ENCODE measurements at regions not wholly inside any gene's neighbourhood (a gene's known extent, or its start where the extent isn't known, plus 50 kb on each side); places are given as distances from the start of the nearest gene placed in this dataset.

DNA sequence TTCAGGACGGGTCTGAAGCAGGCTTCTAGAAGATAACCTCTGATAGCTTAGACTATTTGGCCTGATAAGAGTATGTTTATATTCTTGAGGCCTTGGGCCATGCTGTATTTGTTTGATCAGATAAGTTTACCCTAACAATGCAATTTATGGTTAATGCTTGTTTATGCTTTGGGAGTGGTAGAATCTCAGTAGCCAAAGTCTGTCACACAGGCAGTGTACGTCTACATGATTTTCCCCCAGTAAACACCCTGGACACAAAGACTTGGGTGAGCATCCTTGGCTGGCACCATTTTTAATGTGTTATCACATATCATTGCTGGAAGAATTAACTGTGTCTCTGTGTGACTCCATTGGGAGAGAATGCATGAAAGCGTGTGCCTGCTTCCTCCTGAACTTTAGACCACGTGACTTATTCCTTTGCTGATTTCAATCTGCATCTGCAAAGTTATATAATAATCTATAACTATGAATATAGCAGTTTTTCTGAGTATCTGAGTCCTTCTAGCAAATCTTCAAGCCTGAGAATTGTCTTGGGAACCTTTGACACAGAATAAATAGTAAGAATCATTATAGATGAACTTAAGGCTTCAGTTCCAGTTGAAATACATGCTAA lies 172.4 kb downstream of the CASP12 start:
- H3K4me1 ChIP-seq = no peaks in the 10 kb centered on the region
- no peak overlapping the region for H3K27ac ChIP-seq
- H3K36me3 ChIP-seq = no peaks in the 10 kb centered on the region
- H3K9me3 ChIP-seq = peaks cover 0 to 20% of the 10 kb centered on the region in 2 donors
- no peaks in the 10 kb centered on the region for H3K27me3 ChIP-seq
- no peak for DNase-seq (ENCODE audit: low spot score)
- TF ChIP-seq, protein P1, sequence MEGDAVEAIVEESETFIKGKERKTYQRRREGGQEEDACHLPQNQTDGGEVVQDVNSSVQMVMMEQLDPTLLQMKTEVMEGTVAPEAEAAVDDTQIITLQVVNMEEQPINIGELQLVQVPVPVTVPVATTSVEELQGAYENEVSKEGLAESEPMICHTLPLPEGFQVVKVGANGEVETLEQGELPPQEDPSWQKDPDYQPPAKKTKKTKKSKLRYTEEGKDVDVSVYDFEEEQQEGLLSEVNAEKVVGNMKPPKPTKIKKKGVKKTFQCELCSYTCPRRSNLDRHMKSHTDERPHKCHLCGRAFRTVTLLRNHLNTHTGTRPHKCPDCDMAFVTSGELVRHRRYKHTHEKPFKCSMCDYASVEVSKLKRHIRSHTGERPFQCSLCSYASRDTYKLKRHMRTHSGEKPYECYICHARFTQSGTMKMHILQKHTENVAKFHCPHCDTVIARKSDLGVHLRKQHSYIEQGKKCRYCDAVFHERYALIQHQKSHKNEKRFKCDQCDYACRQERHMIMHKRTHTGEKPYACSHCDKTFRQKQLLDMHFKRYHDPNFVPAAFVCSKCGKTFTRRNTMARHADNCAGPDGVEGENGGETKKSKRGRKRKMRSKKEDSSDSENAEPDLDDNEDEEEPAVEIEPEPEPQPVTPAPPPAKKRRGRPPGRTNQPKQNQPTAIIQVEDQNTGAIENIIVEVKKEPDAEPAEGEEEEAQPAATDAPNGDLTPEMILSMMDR (IDR thresholded peaks at IDR 0.05) = no peak
- no peak overlapping the region for H3K4me3 ChIP-seq

DNA sequence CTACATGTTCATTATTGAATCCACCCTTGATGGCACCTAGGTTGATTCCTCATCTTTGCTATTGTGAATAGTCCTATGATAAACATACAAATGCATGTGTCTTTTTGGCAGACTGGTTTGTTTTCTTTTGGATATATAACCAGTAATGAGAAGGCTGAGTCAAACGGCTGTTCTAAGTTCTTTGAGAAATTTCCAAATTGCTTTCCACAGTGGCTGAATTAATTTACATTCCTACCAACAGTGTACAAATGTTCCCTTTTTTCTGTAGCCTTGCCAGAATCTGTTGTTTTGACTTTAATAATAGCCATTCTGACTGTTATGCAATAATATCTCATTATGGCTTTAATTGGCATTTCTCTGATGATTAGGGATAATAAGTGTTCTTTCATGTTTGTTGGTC lies 184.9 kb downstream of the CASP12 start:
- Histone ChIP-seq H3K27ac (no peak overlapping the region), H3K27me3 (no peaks in the 10 kb centered on the region), H3K4me1 (no peaks in the 10 kb centered on the region), H3K9me3 (no peaks in the 10 kb centered on the region), H3K4me3 (no peak overlapping the region), H3K36me3 (no peaks in the 10 kb centered on the region)
- TF ChIP-seq, protein P1 (IDR thresholded peaks at IDR 0.05) = no peak
- DNase-seq (ENCODE audit: low spot score) = no peak

DNA sequence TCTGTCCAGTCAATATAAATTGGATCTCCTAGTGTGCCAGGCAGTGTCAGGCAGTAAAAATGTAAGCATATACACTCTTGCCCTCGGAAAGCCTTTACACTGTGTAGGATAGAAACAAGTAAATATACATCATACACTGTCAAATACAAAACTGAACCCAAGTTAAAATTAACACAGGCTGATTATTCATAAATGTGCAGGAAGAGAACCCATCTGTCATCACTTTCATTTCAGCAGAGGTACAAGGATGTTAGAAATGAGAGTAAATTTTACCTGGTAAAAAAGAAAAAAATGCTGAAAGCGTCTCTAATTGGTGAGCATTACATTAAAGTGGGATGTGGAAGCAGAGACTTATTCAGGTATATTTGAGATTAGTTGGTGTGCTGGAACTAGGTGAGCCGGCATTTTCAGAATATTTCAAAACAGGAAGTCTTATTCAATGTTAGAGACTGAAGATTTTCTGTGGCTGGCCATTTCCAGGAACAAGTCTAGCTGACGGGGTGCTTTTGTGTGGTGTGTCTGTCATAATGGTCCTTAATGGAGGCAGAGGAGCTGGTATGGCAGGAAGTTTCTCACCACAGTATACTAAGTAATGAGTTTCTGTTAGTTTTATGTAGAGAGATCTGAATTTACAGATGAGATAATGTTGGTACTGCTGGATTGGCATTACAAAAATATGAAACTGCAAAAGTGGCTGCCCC lies 192.6 kb downstream of the CASP12 start:
- H3K4me1 ChIP-seq = no peaks in the 10 kb centered on the region
- H3K27ac ChIP-seq = no peak overlapping the region
- peak; percentile 59 for DNase-seq (ENCODE audit: low spot score)
- no peaks in the 10 kb centered on the region for H3K36me3 ChIP-seq
- no peaks in the 10 kb centered on the region for H3K9me3 ChIP-seq
- H3K4me3 ChIP-seq = no peak overlapping the region
- H3K27me3 ChIP-seq = no peaks in the 10 kb centered on the region
- TF ChIP-seq, protein P1 (IDR thresholded peaks at IDR 0.05) = no peak

DNA sequence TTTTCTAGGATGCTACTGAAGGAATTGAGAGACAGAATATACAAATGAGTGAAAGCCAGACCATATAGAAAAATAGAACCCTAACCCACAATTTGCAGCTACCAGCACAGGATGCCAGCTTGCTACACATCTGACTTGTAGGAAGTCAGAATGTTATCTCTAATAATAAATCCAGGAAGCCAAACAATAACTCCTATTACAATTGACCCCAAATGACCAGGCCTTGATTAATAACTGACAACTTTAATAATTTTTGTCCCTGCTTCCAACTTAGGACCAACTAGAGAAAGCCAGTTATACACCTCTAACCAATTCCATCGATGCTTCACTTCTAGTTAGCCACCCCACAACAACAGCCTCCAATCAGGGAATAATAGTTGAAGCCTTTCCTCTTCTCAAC lies 193.4 kb downstream of the CASP12 start:
- DNase-seq (ENCODE audit: low spot score) = no peak
- H3K27ac ChIP-seq = no peak overlapping the region
- H3K27me3 ChIP-seq = no peaks in the 10 kb centered on the region
- H3K9me3 ChIP-seq = no peaks in the 10 kb centered on the region
- no peak overlapping the region for H3K4me3 ChIP-seq
- H3K36me3 ChIP-seq = no peaks in the 10 kb centered on the region
- TF ChIP-seq, protein P1 (IDR thresholded peaks at IDR 0.05) = no peak
- no peaks in the 10 kb centered on the region for H3K4me1 ChIP-seq

DNA sequence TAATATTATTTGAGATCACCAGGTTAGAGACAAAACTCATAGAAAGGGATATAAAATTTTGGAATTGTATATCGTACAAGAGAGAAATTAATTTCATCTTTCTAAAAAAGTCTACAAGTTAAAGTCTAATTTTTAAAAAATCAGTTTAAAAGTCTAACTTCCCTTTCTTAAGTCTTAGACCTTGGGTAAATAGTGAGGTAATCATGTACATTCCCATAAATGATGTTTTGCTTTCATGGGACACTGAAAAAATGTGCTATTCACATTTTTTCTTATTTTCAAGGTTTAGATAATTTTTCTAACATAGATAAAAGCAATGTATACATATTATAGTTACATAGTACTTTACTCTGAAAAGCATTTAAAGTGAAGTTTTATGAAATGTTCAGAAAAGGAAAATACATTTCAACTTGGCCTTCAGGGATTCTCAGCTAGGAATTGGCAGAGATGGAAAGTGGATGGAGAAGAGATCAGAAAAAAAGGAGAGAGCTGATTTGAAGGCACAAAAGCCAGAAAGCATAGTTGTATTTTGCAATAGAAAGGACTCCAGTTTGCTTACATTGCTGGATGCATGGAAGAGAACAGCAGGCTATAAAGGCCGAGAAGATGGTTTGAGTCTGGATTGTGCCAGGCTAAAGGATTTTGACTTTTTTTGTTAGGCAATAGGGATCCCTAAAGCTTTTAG lies 194.0 kb downstream of the CASP12 start:
- H3K9me3 ChIP-seq = no peaks in the 10 kb centered on the region
- no peaks in the 10 kb centered on the region for H3K4me1 ChIP-seq
- H3K4me3 ChIP-seq = no peak overlapping the region
- H3K36me3 ChIP-seq = no peaks in the 10 kb centered on the region
- TF ChIP-seq, protein P1 (IDR thresholded peaks at IDR 0.05) = no peak
- no peaks in the 10 kb centered on the region for H3K27me3 ChIP-seq
- DNase-seq (ENCODE audit: low spot score) = no peak
- H3K27ac ChIP-seq = no peak overlapping the region
